ENCODE measurements at regions not wholly inside any gene's neighbourhood (a gene's known extent, or its start where the extent isn't known, plus 50 kb on each side); places are given as distances from the start of the nearest gene placed in this dataset.

DNA sequence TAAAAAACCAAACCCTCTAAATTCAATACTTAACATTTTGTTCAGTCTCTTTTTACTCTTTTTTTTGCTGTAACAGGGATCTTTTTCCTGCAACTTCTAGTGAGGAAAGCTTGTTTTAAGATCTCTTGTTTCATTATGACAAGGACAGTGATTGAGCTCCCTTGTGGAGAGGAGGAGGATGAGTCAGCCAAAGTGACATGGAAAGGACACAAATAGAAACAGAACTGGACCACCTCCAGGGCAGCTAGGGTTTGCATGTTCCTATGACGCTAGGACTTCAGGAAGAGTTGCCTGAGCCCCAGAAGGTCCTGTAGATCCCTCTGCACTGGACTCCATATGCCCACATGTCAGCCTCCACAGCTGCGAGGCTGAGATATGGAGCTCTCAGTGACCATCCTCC is 212.6 kb upstream of the FAM78B start:
- Histone ChIP-seq H3K4me3 (ENCODE audit: low read length) (no peak overlapping the region), H4K20me1 (ENCODE audit: insufficient read depth, low read length) (no peaks in the 10 kb centered on the region), H3K27ac (ENCODE audit: low read length) (no peak overlapping the region), H3K4me1 (ENCODE audit: low read length) (no peaks in the 10 kb centered on the region), H3F3A (ENCODE audit: insufficient read depth, low read length) (no peaks in the 10 kb centered on the region), H3K79me2 (ENCODE audit: low read length) (no peaks in the 10 kb centered on the region), H3K9ac (ENCODE audit: low read length) (no peak overlapping the region), H3K36me3 (replicated peaks; ENCODE audit: insufficient read depth, low read length) (no peaks in the 10 kb centered on the region), H3K4me2 (ENCODE audit: low read depth, low read length) (no peak overlapping the region), H3K27me3 (replicated peaks; ENCODE audit: insufficient read depth, low read length) (no peaks in the 10 kb centered on the region), H3K9me3 (replicated peaks; ENCODE audit: insufficient read depth, low read length) (no peaks in the 10 kb centered on the region), H2AFZ (ENCODE audit: low read length) (no peak overlapping the region), H3K9me2 (replicated peaks; ENCODE audit: insufficient read depth, low read length) (no peaks in the 10 kb centered on the region)
- TF ChIP-seq EZH2 (optimal IDR thresholded peaks at IDR 0.05; ENCODE audit: low read depth, low read length) (no peak), EZH2phosphoT487 (IDR thresholded peaks at IDR 0.05; ENCODE audit: low read length) (no peak)
- TF ChIP-seq, protein P1, sequence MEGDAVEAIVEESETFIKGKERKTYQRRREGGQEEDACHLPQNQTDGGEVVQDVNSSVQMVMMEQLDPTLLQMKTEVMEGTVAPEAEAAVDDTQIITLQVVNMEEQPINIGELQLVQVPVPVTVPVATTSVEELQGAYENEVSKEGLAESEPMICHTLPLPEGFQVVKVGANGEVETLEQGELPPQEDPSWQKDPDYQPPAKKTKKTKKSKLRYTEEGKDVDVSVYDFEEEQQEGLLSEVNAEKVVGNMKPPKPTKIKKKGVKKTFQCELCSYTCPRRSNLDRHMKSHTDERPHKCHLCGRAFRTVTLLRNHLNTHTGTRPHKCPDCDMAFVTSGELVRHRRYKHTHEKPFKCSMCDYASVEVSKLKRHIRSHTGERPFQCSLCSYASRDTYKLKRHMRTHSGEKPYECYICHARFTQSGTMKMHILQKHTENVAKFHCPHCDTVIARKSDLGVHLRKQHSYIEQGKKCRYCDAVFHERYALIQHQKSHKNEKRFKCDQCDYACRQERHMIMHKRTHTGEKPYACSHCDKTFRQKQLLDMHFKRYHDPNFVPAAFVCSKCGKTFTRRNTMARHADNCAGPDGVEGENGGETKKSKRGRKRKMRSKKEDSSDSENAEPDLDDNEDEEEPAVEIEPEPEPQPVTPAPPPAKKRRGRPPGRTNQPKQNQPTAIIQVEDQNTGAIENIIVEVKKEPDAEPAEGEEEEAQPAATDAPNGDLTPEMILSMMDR (IDR thresholded peaks at IDR 0.05; ENCODE audit: low read length) = no peak
- no peak for DNase-seq

DNA sequence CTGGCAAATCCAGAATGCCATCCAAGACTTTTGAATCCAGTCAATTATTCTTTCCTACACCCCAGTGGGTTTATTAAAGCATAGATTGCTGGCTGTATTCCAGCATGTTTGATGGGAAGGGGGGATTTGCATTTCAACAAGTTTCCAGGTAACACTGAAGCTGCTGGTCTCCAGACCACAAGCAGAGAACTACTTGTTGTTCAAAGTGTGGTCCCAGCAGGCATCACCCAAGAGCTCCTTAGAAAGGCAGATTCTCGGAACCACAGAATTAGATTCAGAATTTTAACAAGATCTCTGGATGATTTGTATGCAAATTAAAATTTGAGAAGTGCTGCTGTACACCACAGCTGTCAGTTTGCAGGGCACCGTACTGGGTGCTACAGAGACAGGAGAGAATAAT is 216.3 kb upstream of the FAM78B start:
- no peak for DNase-seq
- no peaks in the 10 kb centered on the region for H3K36me3 ChIP-seq (replicated peaks; ENCODE audit: insufficient read depth, low read length)
- no peaks in the 10 kb centered on the region for H3K27me3 ChIP-seq (replicated peaks; ENCODE audit: insufficient read depth, low read length)
- no peaks in the 10 kb centered on the region for H3K9me3 ChIP-seq (replicated peaks; ENCODE audit: insufficient read depth, low read length)
- no peak overlapping the region for H3K4me2 ChIP-seq (ENCODE audit: low read depth, low read length)
- no peak overlapping the region for H2AFZ ChIP-seq (ENCODE audit: low read length)
- H3F3A ChIP-seq (ENCODE audit: insufficient read depth, low read length) = no peaks in the 10 kb centered on the region
- H4K20me1 ChIP-seq (ENCODE audit: insufficient read depth, low read length) = no peaks in the 10 kb centered on the region
- H3K79me2 ChIP-seq (ENCODE audit: low read length) = no peaks in the 10 kb centered on the region
- no peak overlapping the region for H3K27ac ChIP-seq (ENCODE audit: low read length)
- no peaks in the 10 kb centered on the region for H3K4me1 ChIP-seq (ENCODE audit: low read length)
- H3K9me2 ChIP-seq (replicated peaks; ENCODE audit: insufficient read depth, low read length) = no peaks in the 10 kb centered on the region
- TF ChIP-seq, protein P1 (IDR thresholded peaks at IDR 0.05; ENCODE audit: low read length) = no peak
- TF ChIP-seq EZH2 (optimal IDR thresholded peaks at IDR 0.05; ENCODE audit: low read depth, low read length) = no peak
- no peak for TF ChIP-seq EZH2phosphoT487 (IDR thresholded peaks at IDR 0.05; ENCODE audit: low read length)
- H3K4me3 ChIP-seq (ENCODE audit: low read length) = no peak overlapping the region
- H3K9ac ChIP-seq (ENCODE audit: low read length) = no peak overlapping the region

DNA sequence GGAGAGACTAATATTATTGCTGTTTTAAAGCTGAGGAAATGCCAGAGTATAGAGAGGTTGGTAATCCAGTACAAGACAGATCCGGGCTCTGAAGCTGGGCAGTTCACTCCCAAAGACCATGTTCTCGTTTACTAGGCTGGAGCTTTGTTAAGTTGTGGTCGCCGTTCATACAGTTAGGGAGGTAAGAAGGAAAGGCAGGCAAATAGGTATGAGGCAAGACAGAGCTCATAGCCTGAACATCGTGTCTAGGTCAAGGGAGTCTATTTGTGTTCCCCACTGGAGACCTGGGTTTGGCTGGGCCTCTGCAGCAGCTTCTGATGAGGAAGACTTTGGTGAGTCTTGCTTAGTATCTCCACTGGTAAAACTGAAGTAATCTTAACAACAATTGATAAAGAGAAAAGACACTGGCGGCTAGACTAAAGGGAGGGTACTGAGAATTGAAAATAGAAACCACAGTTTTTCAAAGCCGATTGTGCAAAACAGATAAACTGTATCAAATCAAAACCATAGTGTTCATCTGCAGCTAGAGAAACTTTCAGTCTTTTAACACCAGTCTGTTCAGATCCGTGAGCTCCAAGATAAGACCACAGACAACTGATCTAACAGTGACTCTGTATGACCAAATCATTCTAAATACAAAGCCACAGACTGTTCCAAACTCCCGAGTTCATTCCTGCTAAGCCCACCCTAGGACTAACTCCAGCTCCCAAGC is 217.0 kb upstream of the FAM78B start:
- no peak overlapping the region for H3K4me3 ChIP-seq (ENCODE audit: low read length)
- TF ChIP-seq EZH2 (optimal IDR thresholded peaks at IDR 0.05; ENCODE audit: low read depth, low read length) (no peak), EZH2phosphoT487 (IDR thresholded peaks at IDR 0.05; ENCODE audit: low read length) (no peak)
- TF ChIP-seq, protein P1 (IDR thresholded peaks at IDR 0.05; ENCODE audit: low read length) = no peak
- H2AFZ ChIP-seq (ENCODE audit: low read length) = no peak overlapping the region
- H3K9me3 ChIP-seq (replicated peaks; ENCODE audit: insufficient read depth, low read length) = no peaks in the 10 kb centered on the region
- no peak overlapping the region for H3K27ac ChIP-seq (ENCODE audit: low read length)
- H3K4me2 ChIP-seq (ENCODE audit: low read depth, low read length) = no peak overlapping the region
- no peak overlapping the region for H3K9ac ChIP-seq (ENCODE audit: low read length)
- H3F3A ChIP-seq (ENCODE audit: insufficient read depth, low read length) = no peaks in the 10 kb centered on the region
- no peaks in the 10 kb centered on the region for H3K36me3 ChIP-seq (replicated peaks; ENCODE audit: insufficient read depth, low read length)
- no peaks in the 10 kb centered on the region for H3K27me3 ChIP-seq (replicated peaks; ENCODE audit: insufficient read depth, low read length)
- no peaks in the 10 kb centered on the region for H3K4me1 ChIP-seq (ENCODE audit: low read length)
- no peaks in the 10 kb centered on the region for H4K20me1 ChIP-seq (ENCODE audit: insufficient read depth, low read length)
- no peak for DNase-seq
- H3K79me2 ChIP-seq (ENCODE audit: low read length) = no peaks in the 10 kb centered on the region
- H3K9me2 ChIP-seq (replicated peaks; ENCODE audit: insufficient read depth, low read length) = no peaks in the 10 kb centered on the region

All from MM.1S (cell line).